Loucy (cell line): ENCODE measurements at regions not wholly inside any gene's neighbourhood (a gene's known extent, or its start where the extent isn't known, plus 50 kb on each side); places are given as distances from the start of the nearest gene placed in this dataset.

Experiments
- CTCF ChIP-seq: fragments of 200-600 bp; sonication (generic); conservative IDR thresholded peaks from 2 replicates; pipeline ENCODE4 v1.5.1; 2014; ENCODE audit warnings: mild to moderate bottlenecking, antibody characterized with exemption, low read length
- EZH2phosphoT487 ChIP-seq: fragments of 200-600 bp; IDR thresholded peaks from 2 replicates; pipeline ENCODE4 v1.6.1; 2018; ENCODE audit warnings: antibody characterized with exemption, mild to moderate bottlenecking, moderate library complexity, borderline replicate concordance

GRCh38 chr12:28610401-28611114 is 420.3 kb downstream of the CCDC91 start:
- TF ChIP-seq CTCF (no peak), EZH2phosphoT487 (no peak)
